HG02623 (cell line): ENCODE measurements at regions not wholly inside any gene's neighbourhood (a gene's known extent, or its start where the extent isn't known, plus 50 kb on each side); places are given as distances from the start of the nearest gene placed in this dataset.

Source experiments
- ATAC-seq: cut with Tn5 transposase; IDR thresholded peaks from one replicate; pipeline ENCODE4 v1.9.1; 2021; ENCODE audit warnings: moderate library complexity; ENCODE audit not compliant: unreplicated experiment

DNA sequence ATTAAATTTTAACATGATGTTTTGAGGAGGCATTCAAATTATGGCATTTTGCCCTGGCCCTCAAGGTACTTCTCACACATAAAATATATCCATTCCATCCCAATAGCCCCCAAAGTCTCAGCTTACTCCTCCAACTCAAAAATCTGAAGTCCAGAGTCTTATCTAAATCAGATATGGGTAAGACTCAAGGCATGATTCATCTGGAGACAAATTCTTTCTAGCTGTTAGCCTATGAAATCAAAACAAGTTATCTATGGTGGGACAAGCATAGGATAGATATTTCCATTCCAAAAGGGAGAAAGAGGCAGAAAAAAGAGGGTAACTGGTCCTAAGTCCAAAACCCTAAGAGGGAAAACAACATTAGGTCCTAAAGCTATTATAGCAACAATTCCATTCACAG is 408.4 kb downstream of the ZNF608 start:
- ATAC-seq = no peak

DNA sequence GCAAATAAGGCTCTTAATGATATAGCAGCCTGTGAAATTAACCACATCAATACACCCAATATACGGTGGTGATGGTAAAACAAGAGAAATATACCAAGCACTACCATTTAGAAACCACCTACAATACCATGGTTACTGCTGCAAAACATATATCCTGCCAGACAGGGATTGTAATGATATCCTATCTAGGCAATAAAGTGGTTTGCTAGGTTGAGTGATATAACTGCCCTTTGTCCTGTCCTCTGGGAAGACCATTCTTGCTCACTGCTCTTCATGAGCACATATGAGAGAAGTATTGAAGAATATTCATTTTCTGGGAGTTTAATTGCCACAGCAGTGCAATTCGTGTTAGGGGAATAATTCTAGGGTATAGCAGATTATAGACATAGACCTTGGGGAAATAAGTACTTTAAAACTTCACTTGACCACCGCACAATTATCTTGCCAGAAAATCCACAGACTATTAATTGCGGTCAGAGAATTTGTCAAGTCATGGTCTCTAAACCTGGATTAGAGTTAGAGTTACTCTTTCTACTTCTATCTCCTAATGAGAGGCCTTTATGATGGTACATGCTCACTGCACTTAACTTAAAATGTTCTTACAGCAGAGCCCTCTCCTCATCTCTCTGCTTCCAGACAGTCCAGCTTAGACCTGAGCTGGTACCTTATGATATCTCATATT is 413.0 kb downstream of the ZNF608 start:
- no peak for ATAC-seq

DNA sequence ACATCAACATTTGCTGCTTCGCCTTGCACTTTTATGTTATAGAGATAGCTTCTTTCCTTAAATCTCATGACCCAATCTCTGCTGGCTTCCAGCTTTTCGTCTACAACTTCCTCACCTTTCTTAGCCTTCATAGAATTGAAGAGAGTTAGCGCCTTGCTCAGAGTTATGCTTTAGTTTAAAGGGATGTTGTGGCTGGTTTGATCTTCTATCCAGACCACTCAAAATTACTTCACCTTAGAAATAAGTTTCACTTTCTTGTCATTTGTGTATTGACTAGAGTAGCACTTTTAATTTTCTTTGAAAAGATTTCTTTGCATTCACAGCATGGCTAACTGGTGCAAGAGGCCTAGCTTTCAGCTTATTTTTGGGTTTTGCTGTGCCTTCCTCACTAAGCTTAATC is 414.2 kb downstream of the ZNF608 start:
- no peak for ATAC-seq

DNA sequence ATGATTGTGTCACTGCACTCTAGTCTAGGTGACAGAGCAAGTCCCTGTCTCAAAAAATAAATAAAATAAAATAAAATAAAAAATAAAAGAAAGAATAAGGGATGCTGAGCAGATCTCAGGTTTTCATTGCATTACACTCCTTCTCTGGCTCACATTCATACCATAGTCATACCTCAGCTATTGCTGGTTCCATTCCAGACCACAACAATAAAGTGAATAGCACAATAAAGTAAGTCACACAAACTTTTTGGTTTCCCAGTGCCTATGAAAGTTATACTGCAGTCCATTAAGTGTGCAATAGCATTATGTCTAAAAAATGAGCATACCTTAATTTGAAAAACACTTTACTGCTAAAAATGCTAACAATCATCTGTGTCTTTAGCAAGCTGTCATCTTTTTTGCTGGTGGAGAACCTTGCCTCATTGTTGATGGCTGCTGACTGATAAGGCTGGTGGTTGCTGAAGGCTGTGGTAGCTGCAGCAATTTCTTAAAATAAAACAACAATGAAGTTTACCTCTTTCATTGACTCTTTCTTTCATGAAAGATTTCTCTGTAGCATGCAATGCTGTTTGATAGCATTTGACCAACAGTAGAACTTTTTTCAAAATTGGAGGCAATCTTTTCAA is 415.7 kb downstream of the ZNF608 start:
- ATAC-seq = no peak

DNA sequence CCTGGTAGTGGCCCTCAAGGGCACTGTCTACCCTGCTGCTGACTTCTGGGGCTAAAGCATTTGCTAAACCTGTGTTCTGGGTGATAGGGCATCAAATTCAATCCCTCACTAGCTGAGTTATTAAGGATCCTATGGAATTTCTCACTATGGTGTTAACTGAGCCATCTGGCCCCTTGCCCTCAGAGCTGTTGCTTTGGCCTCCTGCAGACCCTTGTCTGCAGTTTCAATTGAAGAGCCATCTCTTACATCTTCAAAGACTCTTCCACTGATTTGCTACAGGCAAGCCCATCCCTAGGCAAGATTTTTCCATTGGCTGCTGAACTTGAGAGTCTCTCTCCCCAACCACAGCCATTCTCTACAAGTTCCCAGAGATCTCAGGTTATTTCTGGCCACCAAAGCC is 418.2 kb downstream of the ZNF608 start:
- no peak for ATAC-seq

DNA sequence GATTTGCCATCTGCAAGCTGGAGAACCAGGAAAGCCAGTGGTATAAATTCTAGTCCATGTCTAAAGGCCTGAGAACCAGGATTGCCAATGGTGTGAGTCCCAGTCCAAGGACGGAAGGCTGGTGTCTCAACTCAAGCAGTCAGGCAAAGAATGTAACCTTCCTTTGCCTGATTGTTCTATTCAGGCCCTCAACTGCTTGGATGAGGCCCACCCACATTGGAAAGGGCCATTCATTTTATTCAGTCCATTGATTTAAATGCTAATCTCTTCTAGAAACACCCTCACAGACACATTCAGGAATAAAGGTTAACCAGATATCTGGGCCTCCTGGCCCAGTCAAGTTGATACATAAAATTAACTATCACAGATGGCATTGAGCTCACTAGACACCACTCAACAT is 427.8 kb downstream of the ZNF608 start:
- no peak for ATAC-seq

DNA sequence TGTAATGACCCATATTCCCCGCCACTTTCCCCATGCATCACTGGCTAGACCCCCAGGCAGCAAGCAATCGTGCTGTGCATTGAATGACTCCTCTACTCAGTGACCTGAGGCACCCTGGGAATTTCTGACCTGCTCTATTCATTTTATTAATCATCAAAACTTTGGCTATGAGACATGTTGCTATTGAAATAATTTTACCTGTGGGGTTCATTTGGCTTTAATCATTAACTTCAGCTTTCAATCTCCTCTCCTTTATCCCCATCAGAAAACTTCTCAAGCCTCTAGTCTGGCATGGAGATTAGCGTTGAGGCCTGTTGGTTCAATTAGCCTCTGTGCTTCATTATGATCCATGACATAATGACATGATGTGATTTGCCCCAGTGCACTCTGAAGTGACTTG is 429.0 kb downstream of the ZNF608 start:
- ATAC-seq = no peak

DNA sequence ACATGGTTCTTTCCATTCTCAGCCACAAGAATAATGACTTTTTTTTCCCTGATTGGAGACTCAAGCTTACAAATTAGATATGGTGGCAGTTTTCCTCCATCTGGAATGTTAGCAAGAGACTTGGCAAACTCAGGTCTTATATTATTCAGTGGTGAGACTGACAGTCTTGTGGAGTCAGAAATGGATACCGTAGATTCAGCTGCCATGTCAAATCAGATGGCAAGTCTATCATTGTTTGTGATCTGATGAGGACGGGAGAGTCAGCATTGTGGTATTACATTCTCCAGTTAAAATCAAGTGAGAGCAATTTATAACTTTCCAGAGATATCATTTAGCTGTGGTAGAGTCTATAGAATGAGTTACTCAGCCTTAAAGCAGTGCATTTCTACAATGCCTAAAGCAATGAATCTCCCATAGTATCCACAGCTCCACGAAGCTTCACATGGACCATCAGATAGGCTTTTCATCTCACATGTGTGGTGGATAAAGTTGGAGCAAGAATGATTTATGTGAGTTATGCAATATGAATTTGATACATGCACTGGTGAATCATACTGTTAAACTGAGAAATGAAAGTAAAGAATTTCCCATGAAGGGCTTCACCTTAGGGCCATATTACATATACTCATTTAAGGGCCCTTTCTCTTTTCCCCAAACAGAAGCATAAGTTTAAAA is 430.6 kb downstream of the ZNF608 start:
- ATAC-seq = no peak

DNA sequence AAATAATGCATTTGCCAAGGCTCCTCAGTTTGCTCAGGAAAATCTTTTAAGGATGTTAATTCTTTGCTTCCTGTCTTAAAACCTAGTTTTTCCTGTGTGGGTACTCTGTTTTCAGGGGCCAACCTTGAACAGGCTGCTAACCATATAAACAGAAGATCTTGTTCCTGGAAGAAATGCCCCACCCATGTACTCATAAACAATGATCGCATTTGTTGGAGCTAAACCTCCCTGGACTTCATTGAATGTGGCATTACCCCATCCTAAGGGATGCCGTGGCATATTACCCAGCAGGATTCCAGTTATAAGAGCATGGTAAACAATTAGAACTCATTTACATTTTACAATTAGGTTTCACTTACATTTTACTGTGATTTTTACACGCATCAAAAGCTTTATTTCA is 436.0 kb downstream of the ZNF608 start:
- ATAC-seq = no peak

DNA sequence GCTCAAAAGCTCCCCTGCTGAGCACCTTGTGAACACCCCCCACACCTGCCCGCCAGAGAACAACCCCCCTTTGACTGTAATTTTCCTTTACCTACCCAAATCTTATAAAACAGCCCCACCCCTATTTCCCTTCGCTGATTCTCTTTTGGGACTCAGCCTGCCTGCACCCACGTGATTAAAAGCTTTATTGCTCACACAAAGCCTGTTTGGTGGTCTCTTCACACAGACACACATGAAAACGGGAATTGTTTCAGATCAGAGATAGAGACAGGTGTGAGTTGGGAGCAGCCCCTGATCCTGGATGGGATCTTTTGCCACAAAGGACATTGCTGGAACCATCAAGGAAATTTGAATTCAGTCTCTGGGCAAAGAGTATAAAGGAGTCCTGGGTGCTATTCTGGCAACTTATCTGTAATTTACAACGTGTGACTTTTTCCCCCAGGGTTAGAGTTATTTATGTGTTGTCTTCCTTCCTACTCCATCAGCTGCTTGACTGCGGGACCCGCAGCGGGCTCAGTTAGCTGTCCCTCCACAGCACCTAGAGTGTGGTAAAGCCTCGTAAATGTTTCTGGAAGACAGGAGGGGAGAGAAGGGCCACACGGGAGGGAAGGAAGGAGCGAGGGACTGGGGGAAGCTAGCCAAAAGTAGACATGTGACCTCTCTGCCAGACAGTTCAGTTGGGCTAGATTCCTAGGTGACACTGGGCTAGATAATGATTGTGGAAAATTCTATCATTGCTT is 437.0 kb downstream of the ZNF608 start:
- no peak for ATAC-seq

DNA sequence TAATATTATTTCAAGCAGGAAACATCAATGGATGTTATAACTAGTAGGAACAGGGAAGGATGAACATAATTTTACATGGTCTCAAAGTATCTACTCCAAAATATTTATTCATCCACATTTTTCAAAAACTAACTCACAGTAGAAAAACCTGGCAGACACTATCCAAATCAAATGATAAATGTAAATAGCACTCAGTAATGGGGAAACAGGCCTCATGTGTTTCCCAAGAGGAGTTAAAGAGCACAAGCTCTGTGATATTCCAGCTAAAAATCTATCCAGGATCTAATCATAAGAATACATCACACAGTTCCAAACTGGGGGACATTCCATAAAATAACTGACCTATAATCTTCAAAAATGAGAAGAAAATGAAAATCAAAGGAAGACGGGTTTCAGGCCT is 443.1 kb downstream of the ZNF608 start:
- ATAC-seq = no peak

DNA sequence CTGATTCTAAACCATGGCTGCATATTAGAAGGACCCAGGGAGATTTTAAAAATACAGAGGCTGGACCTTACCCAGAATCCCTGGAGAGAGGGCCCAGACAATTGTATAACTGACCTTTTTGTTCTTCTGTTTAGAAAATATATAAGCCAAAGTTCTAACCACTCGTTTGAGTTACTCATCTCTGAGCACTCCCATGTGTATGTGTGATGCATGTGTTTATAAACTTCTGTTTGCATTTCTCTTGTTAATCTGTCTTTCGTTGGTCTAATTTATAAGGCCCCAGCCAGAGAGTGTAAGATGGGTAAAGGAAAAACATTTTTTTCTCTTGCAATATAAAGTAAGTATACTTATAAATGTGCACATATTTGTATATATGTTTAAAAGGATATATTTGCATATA is 443.9 kb downstream of the ZNF608 start:
- ATAC-seq = no peak

DNA sequence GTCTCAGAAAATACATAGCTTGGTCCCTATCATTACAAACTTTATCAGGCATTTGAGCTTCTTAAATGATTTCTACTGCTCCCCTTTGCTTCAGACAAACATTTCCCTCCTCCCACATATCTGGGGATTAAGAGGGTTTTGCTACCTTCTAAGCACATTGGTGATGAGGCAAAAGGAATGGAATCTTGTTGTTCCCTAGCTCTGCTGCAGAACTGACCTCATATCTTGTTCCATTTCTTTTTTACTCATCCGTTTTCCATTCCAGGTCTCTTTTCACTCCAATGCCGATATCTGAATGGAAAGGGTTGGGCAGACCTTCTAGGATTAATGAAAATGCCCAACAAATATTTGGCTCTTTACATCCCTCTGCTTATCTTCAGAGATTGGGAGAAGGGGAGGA is 444.6 kb downstream of the ZNF608 start:
- ATAC-seq = no peak

DNA sequence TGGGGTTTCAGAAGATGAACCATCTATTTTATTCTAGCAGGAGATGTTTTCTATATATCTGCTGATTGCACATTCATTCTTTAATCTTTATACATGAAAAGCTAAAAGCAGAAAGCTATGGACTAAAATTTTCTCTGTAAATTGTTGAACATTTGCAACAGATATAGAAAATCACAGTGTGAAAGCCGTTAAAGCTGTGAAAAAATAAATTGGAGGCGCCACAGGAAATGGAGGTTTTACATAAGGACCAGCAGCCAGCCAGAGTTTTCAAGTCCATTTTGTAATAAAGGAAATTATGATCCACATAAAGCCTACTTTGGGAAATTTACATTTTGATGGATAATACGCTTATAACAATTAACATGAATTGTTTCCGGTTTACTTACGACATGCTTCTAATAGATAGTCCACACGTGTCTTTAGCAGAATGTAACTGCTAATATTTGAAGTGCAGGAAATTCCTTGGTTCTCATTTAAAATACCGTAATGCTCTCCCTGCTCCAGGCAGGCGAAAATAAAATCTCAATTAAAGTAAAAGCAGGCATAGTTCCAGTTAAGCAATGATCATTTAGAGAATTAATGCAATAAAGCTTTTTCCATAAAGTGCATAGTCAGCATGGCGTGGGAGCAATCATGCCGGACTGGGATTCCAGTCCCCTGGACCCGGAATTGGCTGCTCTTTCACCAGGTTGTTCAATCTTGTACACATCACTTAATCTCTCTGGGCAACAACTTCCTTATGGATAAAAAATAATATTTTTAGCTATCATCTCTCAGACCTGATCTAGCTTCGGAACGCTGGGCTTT is 445.4 kb downstream of the ZNF608 start:
- ATAC-seq = no peak

DNA sequence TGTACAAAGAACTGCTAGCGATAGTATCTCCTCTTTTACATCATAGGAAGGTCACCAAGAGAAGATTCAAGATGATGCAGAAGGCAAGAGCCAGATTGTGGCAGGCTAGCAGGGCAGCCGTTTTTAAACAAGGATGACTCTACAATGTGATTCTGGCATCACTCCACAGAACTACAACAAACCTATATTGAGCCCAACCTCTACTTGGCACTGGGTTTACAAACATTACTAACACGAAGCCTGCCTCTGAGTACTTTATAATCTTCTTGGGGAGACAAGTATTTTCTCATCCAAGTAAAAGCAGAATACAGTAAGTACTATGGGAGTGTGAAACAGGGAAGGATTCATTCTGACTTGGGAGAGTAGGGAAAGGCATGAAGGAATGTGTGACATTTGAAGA is 448.6 kb downstream of the ZNF608 start:
- ATAC-seq = no peak

DNA sequence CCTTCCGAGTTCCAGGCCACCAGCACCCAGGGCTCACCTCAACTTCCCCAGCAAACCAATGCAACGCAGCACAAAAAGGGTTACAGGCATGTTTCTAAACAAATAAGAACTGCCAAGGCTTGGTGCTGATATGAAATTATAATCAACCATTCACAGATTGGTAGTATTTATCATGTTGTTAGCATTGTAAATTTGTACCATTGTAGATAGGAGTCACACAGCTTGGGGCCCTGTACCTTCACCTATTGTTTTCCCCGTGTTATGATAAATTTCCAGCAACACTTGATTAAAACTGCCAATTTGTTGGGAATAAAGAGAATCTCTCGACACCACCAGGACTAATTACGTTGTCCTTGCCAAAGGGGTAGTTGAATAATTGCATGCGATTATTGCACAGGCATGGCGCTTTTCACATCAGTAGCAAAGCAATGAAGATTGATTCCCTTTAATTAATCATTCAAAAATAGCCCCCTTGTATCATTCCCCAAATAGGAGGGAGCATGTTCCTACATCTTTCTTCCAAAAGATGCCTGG is 454.1 kb downstream of the ZNF608 start:
- ATAC-seq = no peak

DNA sequence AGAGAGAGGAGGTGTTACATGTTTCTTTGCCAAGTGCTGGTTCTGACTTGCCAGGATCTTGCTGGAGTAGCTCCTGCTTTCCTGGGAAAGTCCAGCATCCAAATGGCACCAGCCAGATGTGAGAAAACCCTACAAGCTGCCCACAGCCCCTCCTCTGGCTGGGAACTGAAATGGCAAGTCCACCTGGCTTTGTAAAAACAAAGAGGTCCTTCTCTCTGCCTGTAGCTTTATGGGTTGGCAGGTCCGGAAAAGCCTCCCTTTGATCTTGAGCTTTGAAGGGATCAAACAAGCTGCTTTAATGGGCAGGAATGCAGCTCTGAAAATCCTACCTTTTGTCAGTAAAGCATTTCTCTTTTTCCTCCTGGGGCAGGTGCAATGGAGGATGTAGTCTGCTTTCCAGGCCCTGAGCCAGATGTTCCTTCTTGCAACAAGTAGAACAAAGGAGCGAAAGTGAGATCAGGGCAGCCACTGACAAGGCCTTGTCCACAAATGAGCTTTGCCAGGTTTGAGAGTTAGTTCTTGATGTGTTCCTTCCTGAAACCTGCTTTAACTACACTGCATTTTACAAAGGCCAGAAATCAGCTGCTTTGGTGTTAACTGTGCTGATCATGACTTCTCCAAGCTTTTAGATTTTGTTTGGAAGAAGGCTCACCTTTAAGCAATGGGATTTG is 456.7 kb downstream of the ZNF608 start:
- no peak for ATAC-seq

DNA sequence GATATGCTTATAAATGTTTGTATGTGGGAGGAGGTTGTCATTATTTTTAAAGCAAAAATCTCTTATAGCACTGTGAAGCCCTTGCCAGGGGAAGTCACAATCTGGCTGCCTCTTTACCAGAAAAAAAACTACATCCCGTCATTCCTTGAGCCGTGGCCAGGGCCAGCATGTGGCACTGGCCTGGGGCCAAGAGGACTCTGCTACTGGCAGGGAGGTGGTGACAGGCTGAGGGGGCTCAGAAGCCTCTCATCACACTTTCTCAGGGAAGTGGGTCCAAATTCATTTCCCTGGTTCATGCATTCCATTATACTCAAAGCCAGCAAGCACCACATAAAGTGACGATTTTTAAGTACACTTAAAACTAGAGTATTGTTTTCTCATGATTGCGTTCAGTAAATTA is 457.3 kb downstream of the ZNF608 start:
- no peak for ATAC-seq

DNA sequence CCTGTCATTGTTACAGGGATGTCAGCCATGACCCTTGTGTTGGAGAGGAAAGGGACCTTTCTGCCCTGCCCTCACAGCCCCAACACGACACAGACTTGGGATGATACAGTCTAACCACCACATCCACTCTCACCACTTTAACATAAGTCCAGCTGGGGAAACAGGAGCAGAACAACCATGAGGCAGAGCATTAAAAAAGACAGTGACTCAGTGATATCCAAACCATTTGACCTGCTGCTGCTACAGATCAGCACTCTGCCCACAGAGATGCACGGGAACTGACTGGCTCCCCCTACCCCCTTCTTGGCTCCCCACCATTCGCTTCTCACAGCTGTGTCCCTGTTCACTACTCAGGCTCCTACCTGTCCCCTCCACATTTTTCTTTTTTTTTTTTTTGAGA is 458.6 kb downstream of the ZNF608 start:
- no peak for ATAC-seq

DNA sequence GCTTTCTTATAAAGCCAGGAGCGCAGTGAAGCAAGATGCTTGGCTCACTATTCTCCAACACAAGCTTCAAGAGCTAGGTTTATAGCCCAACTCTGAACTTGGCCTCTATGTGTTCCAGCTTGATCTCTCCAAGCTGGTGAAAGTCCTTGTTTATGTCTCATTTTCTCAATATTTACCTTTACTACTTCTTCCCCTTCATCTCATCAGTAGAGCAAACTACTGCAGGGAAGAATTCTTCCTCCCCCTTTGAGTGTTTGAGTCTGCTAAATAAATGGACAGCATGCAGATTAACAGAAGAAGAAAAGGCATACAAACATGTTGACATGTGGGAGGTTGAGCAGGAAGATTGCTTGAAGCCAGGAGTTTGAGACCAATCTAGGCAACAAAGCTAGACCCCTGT is 460.7 kb downstream of the ZNF608 start:
- ATAC-seq = no peak
